ENCODE measurements at regions not wholly inside any gene's neighbourhood (a gene's known extent, or its start where the extent isn't known, plus 50 kb on each side); places are given as distances from the start of the nearest gene placed in this dataset.
A peak's percentile ranks its signal among the peaks of the same experiment; 100 is the strongest.

GRCh38 chr18:51442012-51442411 lies 244.5 kb upstream of the MEX3C start:
- H3K4me1 ChIP-seq (ENCODE audit: control insufficient read depth in 1 of 2, insufficient read depth in 2 of 2, low read length in 2 of 2) = no peaks in the 10 kb centered on the region
- H3K4me3 ChIP-seq (ENCODE audit: low read length in 2 of 2) = no peak overlapping the region
- intact Hi-C loops (cut with DNase I) = no loop called here
- H3K27ac ChIP-seq (ENCODE audit: low read depth in 1 of 2, low read length in 2 of 2) = no peak overlapping the region
- no peaks in the 10 kb centered on the region for H3K27me3 ChIP-seq (ENCODE audit: control insufficient read depth in 1 of 2, insufficient read depth in 2 of 2, low read length in 1 of 2)
- ATAC-seq (ENCODE audit: low FRiP score) (no peak), DNase-seq (no peak)
- H3K36me3 ChIP-seq (ENCODE audit: control insufficient read depth in 1 of 2, insufficient read depth in 2 of 2, low read length in 1 of 2) = no peaks in the 10 kb centered on the region
- H3K9me3 ChIP-seq (ENCODE audit: control insufficient read depth, low read length) = peaks cover 3% of the 10 kb centered on the region

- 74 to 79% methylated on average over 2 of the region's 2 CpGs for WGBS, 2 donors
- intact Hi-C loops (cut with DNase I) = no loop called here
These were observed 249.2 kb upstream of the MEX3C start for GRCh38 chr18:51446571-51447210.

GRCh38 chr18:51447351-51448342 lies 250.2 kb upstream of the MEX3C start:
- no peak for DNase-seq
- ATAC-seq (ENCODE audit: low FRiP score) = peak; percentile 29
- 21 to 24% methylated on average over 18 to 19 of the region's 19 CpGs for WGBS, 2 donors
- Histone ChIP-seq H3K27me3 (ENCODE audit: control insufficient read depth in 1 of 2, insufficient read depth in 2 of 2, low read length in 1 of 2) (no peaks in the 10 kb centered on the region), H3K36me3 (ENCODE audit: control insufficient read depth in 1 of 2, insufficient read depth in 2 of 2, low read length in 1 of 2) (no peaks in the 10 kb centered on the region), H3K9me3 (ENCODE audit: control insufficient read depth, low read length) (peaks cover 2% of the 10 kb centered on the region), H3K4me1 (ENCODE audit: control insufficient read depth in 1 of 2, insufficient read depth in 2 of 2, low read length in 2 of 2) (no peaks in the 10 kb centered on the region), H3K27ac (ENCODE audit: low read depth in 1 of 2, low read length in 2 of 2) (no peak overlapping the region), H3K4me3 (ENCODE audit: low read length in 2 of 2) (no peak overlapping the region)
- intact Hi-C loops (cut with DNase I) = no loop called here

More at GRCh38 chr18:51446571-51447210, 249.2 kb upstream of the MEX3C start:
- ATAC-seq (ENCODE audit: low FRiP score) = no peak
- DNase-seq = no peak
- Histone ChIP-seq H3K36me3 (ENCODE audit: control insufficient read depth in 1 of 2, insufficient read depth in 2 of 2, low read length in 1 of 2) (no peaks in the 10 kb centered on the region), H3K4me3 (ENCODE audit: low read length in 2 of 2) (no peak overlapping the region), H3K27ac (ENCODE audit: low read depth in 1 of 2, low read length in 2 of 2) (no peak overlapping the region), H3K4me1 (ENCODE audit: control insufficient read depth in 1 of 2, insufficient read depth in 2 of 2, low read length in 2 of 2) (no peaks in the 10 kb centered on the region), H3K9me3 (ENCODE audit: control insufficient read depth, low read length) (peaks cover 4% of the 10 kb centered on the region), H3K27me3 (ENCODE audit: control insufficient read depth in 1 of 2, insufficient read depth in 2 of 2, low read length in 1 of 2) (no peaks in the 10 kb centered on the region)

- H3K9me3 ChIP-seq (ENCODE audit: control insufficient read depth, low read length) = peaks cover 2% of the 10 kb centered on the region
- intact Hi-C loops (cut with DNase I) = no loop called here
- no peaks in the 10 kb centered on the region for H3K27me3 ChIP-seq (ENCODE audit: control insufficient read depth in 1 of 2, insufficient read depth in 2 of 2, low read length in 1 of 2)
- H3K4me3 ChIP-seq (ENCODE audit: low read length in 2 of 2) = no peak overlapping the region
- WGBS, 2 donors = 89 to 94% methylated on average over 9 of the region's 9 CpGs
- DNase-seq (no peak), ATAC-seq (ENCODE audit: low FRiP score) (no peak)
- H3K27ac ChIP-seq (ENCODE audit: low read depth in 1 of 2, low read length in 2 of 2) = no peak overlapping the region
- no peaks in the 10 kb centered on the region for H3K36me3 ChIP-seq (ENCODE audit: control insufficient read depth in 1 of 2, insufficient read depth in 2 of 2, low read length in 1 of 2)
- H3K4me1 ChIP-seq (ENCODE audit: control insufficient read depth in 1 of 2, insufficient read depth in 2 of 2, low read length in 2 of 2) = no peaks in the 10 kb centered on the region
These were observed 251.5 kb upstream of the MEX3C start for GRCh38 chr18:51448949-51449348.

GRCh38 chr18:51453594-51453993 lies 256.1 kb upstream of the MEX3C start:
- H3K27ac ChIP-seq (ENCODE audit: low read depth in 1 of 2, low read length in 2 of 2) = no peak overlapping the region
- no peaks in the 10 kb centered on the region for H3K36me3 ChIP-seq (ENCODE audit: control insufficient read depth in 1 of 2, insufficient read depth in 2 of 2, low read length in 1 of 2)
- H3K27me3 ChIP-seq (ENCODE audit: control insufficient read depth in 1 of 2, insufficient read depth in 2 of 2, low read length in 1 of 2) = no peaks in the 10 kb centered on the region
- intact Hi-C loops (cut with DNase I) = no loop called here
- DNase-seq = no peak
- 89 to 92% methylated on average over 3 of the region's 3 CpGs for WGBS, 2 donors
- ATAC-seq (ENCODE audit: low FRiP score) = no peak
- H3K9me3 ChIP-seq (ENCODE audit: control insufficient read depth, low read length) = peaks cover 2% of the 10 kb centered on the region
- no peak overlapping the region for H3K4me3 ChIP-seq (ENCODE audit: low read length in 2 of 2)
- peaks cover 0 to 2% of the 10 kb centered on the region in 2 donors for H3K4me1 ChIP-seq (ENCODE audit: control insufficient read depth in 1 of 2, insufficient read depth in 2 of 2, low read length in 2 of 2)

- H3K36me3 ChIP-seq (ENCODE audit: control insufficient read depth in 1 of 2, insufficient read depth in 2 of 2, low read length in 1 of 2) = no peaks in the 10 kb centered on the region
- H3K27me3 ChIP-seq (ENCODE audit: control insufficient read depth in 1 of 2, insufficient read depth in 2 of 2, low read length in 1 of 2) = no peaks in the 10 kb centered on the region
- peaks cover 0 to 2% of the 10 kb centered on the region in 2 donors for H3K4me1 ChIP-seq (ENCODE audit: control insufficient read depth in 1 of 2, insufficient read depth in 2 of 2, low read length in 2 of 2)
- no peaks in the 10 kb centered on the region for H3K9me3 ChIP-seq (ENCODE audit: control insufficient read depth, low read length)
- no peak overlapping the region for H3K27ac ChIP-seq (ENCODE audit: low read depth in 1 of 2, low read length in 2 of 2)
- 74 to 96% methylated on average over 1 of the region's 1 CpG for WGBS, 2 donors
- H3K4me3 ChIP-seq (ENCODE audit: low read length in 2 of 2) = no peak overlapping the region
- DNase-seq (no peak), ATAC-seq (ENCODE audit: low FRiP score) (no peak)
- intact Hi-C loops (cut with DNase I) = no loop called here
These were observed 261.4 kb upstream of the MEX3C start for GRCh38 chr18:51458861-51459260.

GRCh38 chr18:51461956-51462355 lies 264.5 kb upstream of the MEX3C start:
- Histone ChIP-seq H3K36me3 (ENCODE audit: control insufficient read depth in 1 of 2, insufficient read depth in 2 of 2, low read length in 1 of 2) (no peaks in the 10 kb centered on the region), H3K4me3 (ENCODE audit: low read length in 2 of 2) (no peak overlapping the region), H3K4me1 (ENCODE audit: control insufficient read depth in 1 of 2, insufficient read depth in 2 of 2, low read length in 2 of 2) (peaks cover 0 to 2% of the 10 kb centered on the region in 2 donors), H3K27me3 (ENCODE audit: control insufficient read depth in 1 of 2, insufficient read depth in 2 of 2, low read length in 1 of 2) (no peaks in the 10 kb centered on the region), H3K27ac (ENCODE audit: low read depth in 1 of 2, low read length in 2 of 2) (no peak overlapping the region), H3K9me3 (ENCODE audit: control insufficient read depth, low read length) (no peaks in the 10 kb centered on the region)
- no peak for ATAC-seq (ENCODE audit: low FRiP score)
- intact Hi-C loops (cut with DNase I) = no loop called here
- WGBS, 2 donors = 88 to 90% methylated on average over 1 of the region's 1 CpG
- DNase-seq = no peak

- Histone ChIP-seq H3K36me3 (ENCODE audit: control insufficient read depth in 1 of 2, insufficient read depth in 2 of 2, low read length in 1 of 2) (no peaks in the 10 kb centered on the region), H3K4me3 (ENCODE audit: low read length in 2 of 2) (no peak overlapping the region), H3K27me3 (ENCODE audit: control insufficient read depth in 1 of 2, insufficient read depth in 2 of 2, low read length in 1 of 2) (no peaks in the 10 kb centered on the region), H3K27ac (ENCODE audit: low read depth in 1 of 2, low read length in 2 of 2) (no peak overlapping the region), H3K4me1 (ENCODE audit: control insufficient read depth in 1 of 2, insufficient read depth in 2 of 2, low read length in 2 of 2) (no peaks in the 10 kb centered on the region), H3K9me3 (ENCODE audit: control insufficient read depth, low read length) (no peaks in the 10 kb centered on the region)
- ATAC-seq (ENCODE audit: low FRiP score) = no peak
- DNase-seq = no peak
- intact Hi-C loops (cut with DNase I) = no loop called here
- WGBS, 2 donors = 75 to 80% methylated on average over 7 to 9 of the region's 9 CpGs
These were observed 266.1 kb upstream of the MEX3C start for GRCh38 chr18:51463483-51464136.
